Ovary (tissue), 3 donors: ENCODE measurements at regions not wholly inside any gene's neighbourhood (a gene's known extent, or its start where the extent isn't known, plus 50 kb on each side); places are given as distances from the start of the nearest gene placed in this dataset.

Source experiments
- EP300 ChIP-seq: sonication (generic); formaldehyde crosslinking; IDR thresholded peaks from one replicate; pipeline ENCODE4 v1.6.1; 2017; ENCODE audit warnings: antibody characterized with exemption
- POLR2A ChIP-seq: fragments of 450-650 bp; IDR thresholded peaks from one replicate; pipeline ENCODE4 v1.6.1; 2017; ENCODE audit warnings: antibody characterized with exemption, mild to moderate bottlenecking, moderate library complexity
- TF ChIP-seq, protein P1 (sequence below), 3 donors: fragments of 450-650 bp in 2 of 3; fragments of 200-600 bp in 1 of 3; IDR thresholded peaks; one replicate each; pipeline versions ENCODE4 v1.5.1 to v1.8.0; 2016 to 2022; ENCODE audit warnings: antibody characterized with exemption in 3 of 3, mild to moderate bottlenecking in 1 of 3
- donor health status: DM: no; HTN: no; CAD: no.

DNA sequence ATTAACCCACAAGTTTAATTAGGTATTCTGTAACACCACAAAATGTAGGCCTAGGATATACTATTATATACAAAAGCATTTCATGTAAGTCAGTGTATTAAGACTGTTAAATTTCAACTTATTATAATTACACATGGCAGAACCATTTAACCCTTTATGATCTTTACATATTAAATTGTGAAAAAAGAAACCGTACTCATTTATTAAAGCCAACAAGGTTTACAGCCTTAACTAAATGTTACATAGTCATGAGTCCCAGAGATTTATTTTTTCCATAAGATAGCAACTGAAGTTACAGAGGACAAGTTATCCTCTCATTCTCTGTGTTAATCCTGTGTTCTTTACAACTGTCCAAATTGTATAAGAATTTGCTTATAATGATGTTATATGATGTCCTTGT, 615.8 kb upstream of the AGTR1 start:
- TF ChIP-seq, protein P1, sequence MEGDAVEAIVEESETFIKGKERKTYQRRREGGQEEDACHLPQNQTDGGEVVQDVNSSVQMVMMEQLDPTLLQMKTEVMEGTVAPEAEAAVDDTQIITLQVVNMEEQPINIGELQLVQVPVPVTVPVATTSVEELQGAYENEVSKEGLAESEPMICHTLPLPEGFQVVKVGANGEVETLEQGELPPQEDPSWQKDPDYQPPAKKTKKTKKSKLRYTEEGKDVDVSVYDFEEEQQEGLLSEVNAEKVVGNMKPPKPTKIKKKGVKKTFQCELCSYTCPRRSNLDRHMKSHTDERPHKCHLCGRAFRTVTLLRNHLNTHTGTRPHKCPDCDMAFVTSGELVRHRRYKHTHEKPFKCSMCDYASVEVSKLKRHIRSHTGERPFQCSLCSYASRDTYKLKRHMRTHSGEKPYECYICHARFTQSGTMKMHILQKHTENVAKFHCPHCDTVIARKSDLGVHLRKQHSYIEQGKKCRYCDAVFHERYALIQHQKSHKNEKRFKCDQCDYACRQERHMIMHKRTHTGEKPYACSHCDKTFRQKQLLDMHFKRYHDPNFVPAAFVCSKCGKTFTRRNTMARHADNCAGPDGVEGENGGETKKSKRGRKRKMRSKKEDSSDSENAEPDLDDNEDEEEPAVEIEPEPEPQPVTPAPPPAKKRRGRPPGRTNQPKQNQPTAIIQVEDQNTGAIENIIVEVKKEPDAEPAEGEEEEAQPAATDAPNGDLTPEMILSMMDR (IDR thresholded peaks at IDR 0.05) = no peak
- TF ChIP-seq EP300 = no peak
- no peak for TF ChIP-seq POLR2A
